ENCODE measurements at regions not wholly inside any gene's neighbourhood (a gene's known extent, or its start where the extent isn't known, plus 50 kb on each side); places are given as distances from the start of the nearest gene placed in this dataset.

GRCh38 chr10:113219446-113219845 lies 269.4 kb downstream of the TCF7L2 start:
- TF ChIP-seq MXI1 (IDR thresholded peaks at IDR 0.05; ENCODE audit: low read depth, low read length) (no peak), CTCF (IDR thresholded peaks at IDR 0.05) (no peak), FOXJ3 (CRISPR knock-in tag; IDR thresholded peaks at IDR 0.05) (no peak), YY1 (IDR thresholded peaks at IDR 0.05; ENCODE audit: low read depth) (no peak), RXRA (IDR thresholded peaks at IDR 0.05; ENCODE audit: borderline replicate concordance, low read depth) (no peak), ELF1 (IDR thresholded peaks at IDR 0.05) (no peak), MAX (IDR thresholded peaks at IDR 0.05; ENCODE audit: low read depth) (no peak), USF2 (IDR thresholded peaks at IDR 0.05; ENCODE audit: borderline replicate concordance, low read depth, low read length) (no peak), SMC3 (IDR thresholded peaks at IDR 0.05; ENCODE audit: low read depth, low read length) (no peak)
